GM12878 (cell line): ENCODE measurements at regions not wholly inside any gene's neighbourhood (a gene's known extent, or its start where the extent isn't known, plus 50 kb on each side); places are given as distances from the start of the nearest gene placed in this dataset.

Experiments
- ATAC-seq: fragments of 200-7000 bp; cut with Tn5 transposase; 3 replicates; pipeline ENCODE4 v1.9.1; 2020; ENCODE audit warnings: mild to moderate bottlenecking, moderate library complexity
- BruUV-seq: library from RNA; stranded (reverse); fragments of 400-500 nt; replicated peaks from 2 replicates; lab custom pipeline; 2021; lab: Mats Ljungman, UMichigan
- CTCF ChIA-PET: fragments of 300-600 bp; sonication (Branson Sonifier 250); formaldehyde crosslinking; extraction: SDS; loops from one replicate; lab custom pipeline; 2021; ENCODE audit warnings: inconsistent platforms; lab: Yijun Ruan, JAX
- POLR2A ChIA-PET: fragments of 350-600 bp; formaldehyde crosslinking; extraction: SDS; loops from one replicate; lab custom pipeline; 2021; ENCODE audit warnings: inconsistent platforms; lab: Charles Lee
- RAD21 ChIA-PET: fragments of 300-600 bp; sonication (Branson Sonifier 250); formaldehyde crosslinking; loops from one replicate; lab custom pipeline; 2023; ENCODE audit warnings: antibody characterized with exemption; ENCODE audit not compliant: unreplicated experiment; lab: Charles Lee
- SMC1A ChIA-PET: fragments of 300-600 bp; sonication (Branson Sonifier 250); formaldehyde crosslinking; loops from one replicate; lab custom pipeline; 2023; ENCODE audit not compliant: unreplicated experiment, uncharacterized antibody; lab: Charles Lee
- DNase-seq: peaks from one replicate; pipeline ENCODE4 v3.0.0-alpha.2; 2011; ENCODE audit warnings: low read depth, low spot score
- FAIRE-seq: peaks from 3 replicates; lab custom pipeline; 2011; peaks lifted over from hg19 to GRCh38; lab: Jason Lieb, UNC
- H2AFZ ChIP-seq: 2 replicates; pipeline ENCODE4 v1.6.0; 2011; ENCODE audit warnings: low read depth, low read length, control low read depth; ENCODE audit not compliant: control insufficient read depth
- H3K27ac ChIP-seq: 2 replicates; pipeline ENCODE4 v1.5.1; 2011; ENCODE audit warnings: control low read depth; ENCODE audit not compliant: control insufficient read depth, insufficient read depth
- H3K27me3 ChIP-seq, 2 experiments: replicated peaks in 1 of 2; 2 replicates each; pipeline versions ENCODE4 v1.6.0 to v1.6.1; 2011; ENCODE audit warnings: low read length in 1 of 2; ENCODE audit not compliant: control insufficient read depth in 2 of 2, insufficient read depth in 2 of 2
- H3K36me3 ChIP-seq, 2 experiments: 2 replicates each; pipeline ENCODE4 v1.5.1; 2011; ENCODE audit warnings: low read length in 1 of 2; ENCODE audit not compliant: control insufficient read depth in 2 of 2, insufficient read depth in 2 of 2
- H3K4me1 ChIP-seq: 2 replicates; pipeline ENCODE4 v1.6.1; 2011; ENCODE audit warnings: mild to moderate bottlenecking, low read length, moderate library complexity, mixed read lengths; ENCODE audit not compliant: control insufficient read depth, insufficient read depth
- H3K4me2 ChIP-seq: 2 replicates; pipeline ENCODE4 v1.6.0; 2011; ENCODE audit warnings: control low read depth; ENCODE audit not compliant: control insufficient read depth, insufficient read depth
- H3K4me3 ChIP-seq: fragments of 200-600 bp; sonication (generic); 2 replicates; pipeline ENCODE4 v1.5.1; 2016
- H3K79me2 ChIP-seq: 2 replicates; pipeline ENCODE4 v1.6.0; 2011; ENCODE audit warnings: low read length; ENCODE audit not compliant: control insufficient read depth, insufficient read depth
- H3K9ac ChIP-seq: 2 replicates; pipeline ENCODE4 v1.8.0; 2011; ENCODE audit warnings: low read length, control low read depth, mixed read lengths; ENCODE audit not compliant: control insufficient read depth, insufficient read depth
- H3K9me3 ChIP-seq: replicated peaks from 3 replicates; pipeline ENCODE4 v1.5.1; 2011; ENCODE audit warnings: mild to moderate bottlenecking, low read length; ENCODE audit not compliant: control insufficient read depth, insufficient read depth
- H4K20me1 ChIP-seq: 2 replicates; pipeline ENCODE4 v1.6.0; 2011; ENCODE audit not compliant: control insufficient read depth, insufficient read depth
- CREB1 ChIP-seq: IDR thresholded peaks from 2 replicates; pipeline ENCODE4 v1.6.1; 2012; ENCODE audit warnings: low read depth, mild to moderate bottlenecking, inconsistent platforms
- ESRRA ChIP-seq: IDR thresholded peaks from 2 replicates; pipeline ENCODE4 v1.6.1; 2012; ENCODE audit warnings: mild to moderate bottlenecking, low read length, improper control_type of control experiment
- KDM1A ChIP-seq: fragments of 200-600 bp; sonication (generic); IDR thresholded peaks from 2 replicates; pipeline ENCODE4 v1.6.1; 2016; ENCODE audit warnings: borderline replicate concordance
- NR2C1 ChIP-seq: fragments of 450-650 bp; IDR thresholded peaks from 2 replicates; pipeline ENCODE4 v1.6.1; 2017; ENCODE audit warnings: antibody characterized with exemption, mild to moderate bottlenecking, moderate library complexity
- PAX5 ChIP-seq: IDR thresholded peaks from 2 replicates; pipeline ENCODE4 v1.6.1; 2011; ENCODE audit warnings: low read depth, low read length, borderline replicate concordance
- POLR2AphosphoS5 ChIP-seq: IDR thresholded peaks from 2 replicates; pipeline ENCODE4 v1.6.1; 2011; ENCODE audit warnings: mild to moderate bottlenecking, low read length, inconsistent platforms
- SMAD1 ChIP-seq: fragments of 450-650 bp; IDR thresholded peaks from 2 replicates; pipeline ENCODE4 v1.6.1; 2018; ENCODE audit warnings: mild to moderate bottlenecking, low read depth; ENCODE audit not compliant: partially characterized antibody
- SREBF2 ChIP-seq: IDR thresholded peaks from 2 replicates; pipeline ENCODE4 v1.6.1; 2012; ENCODE audit warnings: mild to moderate bottlenecking, low read length
- TARDBP ChIP-seq: IDR thresholded peaks from 2 replicates; pipeline ENCODE4 v1.6.1; 2016; ENCODE audit warnings: borderline replicate concordance
- YY1 ChIP-seq: IDR thresholded peaks from 2 replicates; pipeline ENCODE4 v1.6.1; 2011; ENCODE audit warnings: low read depth, mild to moderate bottlenecking, low read length
- WGBS: methylation state at CpG from one replicate; pipeline ENCODE4 v1.1.6; 2016; ENCODE audit warnings: low lambda C conversion rate; ENCODE audit not compliant: insufficient replicate concordance, insufficient coverage; ENCODE audit errors: missing lambda C conversion rate; 5-methylcytosine and 5-hydroxymethylcytosine counted together
- in situ Hi-C: fragments of 300-500 bp; cut with MboI; formaldehyde crosslinking; loops from 9 replicates; pipeline ENCODE4 v1.14.3; 2018; ENCODE audit warnings: mixed read lengths
- intact Hi-C: fragments of 100-400 bp; cut with micrococcal nuclease; formaldehyde crosslinking; loops from one replicate; pipeline ENCODE4 v1.14.2; 2022; ENCODE audit not compliant: unreplicated experiment
- TF ChIP-seq, protein P1 (sequence below): IDR thresholded peaks from 2 replicates; pipeline ENCODE4 v1.6.1; 2012; ENCODE audit warnings: improper control_type of control experiment, low read depth, low read length; ENCODE audit not compliant: insufficient replicate concordance
- TF ChIP-seq, protein P2 (sequence below): fragments of 450-650 bp; formaldehyde crosslinking; IDR thresholded peaks from 2 replicates; pipeline ENCODE4 v1.5.0; 2022; ENCODE audit warnings: mild to moderate bottlenecking, missing genetic modification characterization
- TF ChIP-seq, protein P3 (sequence below): IDR thresholded peaks from 2 replicates; pipeline ENCODE4 v1.6.1; 2011; ENCODE audit warnings: low read depth, low read length, improper control_type of control experiment, borderline replicate concordance
- TF ChIP-seq, protein P4 (sequence below): fragments of 450-650 bp; IDR thresholded peaks from 2 replicates; pipeline ENCODE4 v1.6.1; 2017; ENCODE audit warnings: antibody characterized with exemption, mild to moderate bottlenecking, moderate library complexity

DNA sequence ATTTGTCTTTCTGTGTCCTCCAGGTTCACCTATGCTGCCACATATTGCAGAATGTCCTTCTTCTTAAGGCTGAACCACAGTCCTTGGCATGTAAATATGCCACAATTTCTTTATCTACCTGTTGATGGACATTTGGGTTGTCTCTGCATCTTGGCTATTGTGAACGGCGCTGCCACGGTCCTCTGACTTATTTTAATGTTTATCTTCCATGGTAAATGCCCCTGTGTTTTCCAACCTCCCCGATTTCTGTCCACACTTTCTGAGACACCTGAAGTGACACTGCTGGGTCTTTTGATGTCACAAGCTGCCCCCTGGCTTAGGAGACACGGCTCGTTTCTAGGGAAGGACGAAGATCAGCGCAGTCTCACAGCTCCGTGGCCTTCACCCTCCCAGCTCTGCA is 128.3 kb upstream of the PDE10A start:
- whole genome bisulfite sequencing = 26% methylated on average over 9 of the region's 9 CpGs
- Histone ChIP-seq H3K36me3 (no peaks in the 10 kb centered on the region), H2AFZ (no peak overlapping the region), H3K79me2 (no peaks in the 10 kb centered on the region), H3K27ac (no peak overlapping the region), H3K9me3 (no peaks in the 10 kb centered on the region), H3K4me1 (no peaks in the 10 kb centered on the region), H4K20me1 (no peaks in the 10 kb centered on the region), H3K4me2 (no peak overlapping the region), H3K9ac (no peak overlapping the region), H3K27me3 (no peaks in the 10 kb centered on the region), H3K4me3 (no peak overlapping the region)
- ChIA-PET RAD21 (no interaction called here), CTCF (no interaction called here), SMC1A (no interaction called here), POLR2A (no interaction called here)
- no TSS peak for BruUV-seq
- in situ Hi-C loops = no loop called here
- ATAC-seq (no peak), FAIRE-seq (no peak), DNase-seq (no peak)
- intact Hi-C loops = no loop called here
- TF ChIP-seq NR2C1 (no peak), TARDBP (no peak), KDM1A (no peak), CREB1 (no peak), YY1 (no peak), SREBF2 (no peak), SMAD1 (no peak), ESRRA (no peak), POLR2AphosphoS5 (no peak), PAX5 (no peak)
- TF ChIP-seq, protein P1, sequence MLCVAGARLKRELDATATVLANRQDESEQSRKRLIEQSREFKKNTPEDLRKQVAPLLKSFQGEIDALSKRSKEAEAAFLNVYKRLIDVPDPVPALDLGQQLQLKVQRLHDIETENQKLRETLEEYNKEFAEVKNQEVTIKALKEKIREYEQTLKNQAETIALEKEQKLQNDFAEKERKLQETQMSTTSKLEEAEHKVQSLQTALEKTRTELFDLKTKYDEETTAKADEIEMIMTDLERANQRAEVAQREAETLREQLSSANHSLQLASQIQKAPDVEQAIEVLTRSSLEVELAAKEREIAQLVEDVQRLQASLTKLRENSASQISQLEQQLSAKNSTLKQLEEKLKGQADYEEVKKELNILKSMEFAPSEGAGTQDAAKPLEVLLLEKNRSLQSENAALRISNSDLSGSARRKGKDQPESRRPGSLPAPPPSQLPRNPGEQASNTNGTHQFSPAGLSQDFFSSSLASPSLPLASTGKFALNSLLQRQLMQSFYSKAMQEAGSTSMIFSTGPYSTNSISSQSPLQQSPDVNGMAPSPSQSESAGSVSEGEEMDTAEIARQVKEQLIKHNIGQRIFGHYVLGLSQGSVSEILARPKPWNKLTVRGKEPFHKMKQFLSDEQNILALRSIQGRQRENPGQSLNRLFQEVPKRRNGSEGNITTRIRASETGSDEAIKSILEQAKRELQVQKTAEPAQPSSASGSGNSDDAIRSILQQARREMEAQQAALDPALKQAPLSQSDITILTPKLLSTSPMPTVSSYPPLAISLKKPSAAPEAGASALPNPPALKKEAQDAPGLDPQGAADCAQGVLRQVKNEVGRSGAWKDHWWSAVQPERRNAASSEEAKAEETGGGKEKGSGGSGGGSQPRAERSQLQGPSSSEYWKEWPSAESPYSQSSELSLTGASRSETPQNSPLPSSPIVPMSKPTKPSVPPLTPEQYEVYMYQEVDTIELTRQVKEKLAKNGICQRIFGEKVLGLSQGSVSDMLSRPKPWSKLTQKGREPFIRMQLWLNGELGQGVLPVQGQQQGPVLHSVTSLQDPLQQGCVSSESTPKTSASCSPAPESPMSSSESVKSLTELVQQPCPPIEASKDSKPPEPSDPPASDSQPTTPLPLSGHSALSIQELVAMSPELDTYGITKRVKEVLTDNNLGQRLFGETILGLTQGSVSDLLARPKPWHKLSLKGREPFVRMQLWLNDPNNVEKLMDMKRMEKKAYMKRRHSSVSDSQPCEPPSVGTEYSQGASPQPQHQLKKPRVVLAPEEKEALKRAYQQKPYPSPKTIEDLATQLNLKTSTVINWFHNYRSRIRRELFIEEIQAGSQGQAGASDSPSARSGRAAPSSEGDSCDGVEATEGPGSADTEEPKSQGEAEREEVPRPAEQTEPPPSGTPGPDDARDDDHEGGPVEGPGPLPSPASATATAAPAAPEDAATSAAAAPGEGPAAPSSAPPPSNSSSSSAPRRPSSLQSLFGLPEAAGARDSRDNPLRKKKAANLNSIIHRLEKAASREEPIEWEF = no peak
- TF ChIP-seq, protein P2, sequence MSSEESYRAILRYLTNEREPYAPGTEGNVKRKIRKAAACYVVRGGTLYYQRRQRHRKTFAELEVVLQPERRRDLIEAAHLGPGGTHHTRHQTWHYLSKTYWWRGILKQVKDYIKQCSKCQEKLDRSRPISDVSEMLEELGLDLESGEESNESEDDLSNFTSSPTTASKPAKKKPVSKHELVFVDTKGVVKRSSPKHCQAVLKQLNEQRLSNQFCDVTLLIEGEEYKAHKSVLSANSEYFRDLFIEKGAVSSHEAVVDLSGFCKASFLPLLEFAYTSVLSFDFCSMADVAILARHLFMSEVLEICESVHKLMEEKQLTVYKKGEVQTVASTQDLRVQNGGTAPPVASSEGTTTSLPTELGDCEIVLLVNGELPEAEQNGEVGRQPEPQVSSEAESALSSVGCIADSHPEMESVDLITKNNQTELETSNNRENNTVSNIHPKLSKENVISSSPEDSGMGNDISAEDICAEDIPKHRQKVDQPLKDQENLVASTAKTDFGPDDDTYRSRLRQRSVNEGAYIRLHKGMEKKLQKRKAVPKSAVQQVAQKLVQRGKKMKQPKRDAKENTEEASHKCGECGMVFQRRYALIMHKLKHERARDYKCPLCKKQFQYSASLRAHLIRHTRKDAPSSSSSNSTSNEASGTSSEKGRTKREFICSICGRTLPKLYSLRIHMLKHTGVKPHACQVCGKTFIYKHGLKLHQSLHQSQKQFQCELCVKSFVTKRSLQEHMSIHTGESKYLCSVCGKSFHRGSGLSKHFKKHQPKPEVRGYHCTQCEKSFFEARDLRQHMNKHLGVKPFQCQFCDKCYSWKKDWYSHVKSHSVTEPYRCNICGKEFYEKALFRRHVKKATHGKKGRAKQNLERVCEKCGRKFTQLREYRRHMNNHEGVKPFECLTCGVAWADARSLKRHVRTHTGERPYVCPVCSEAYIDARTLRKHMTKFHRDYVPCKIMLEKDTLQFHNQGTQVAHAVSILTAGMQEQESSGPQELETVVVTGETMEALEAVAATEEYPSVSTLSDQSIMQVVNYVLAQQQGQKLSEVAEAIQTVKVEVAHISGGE (CRISPR knock-in tag) = no peak
- TF ChIP-seq, protein P3, sequence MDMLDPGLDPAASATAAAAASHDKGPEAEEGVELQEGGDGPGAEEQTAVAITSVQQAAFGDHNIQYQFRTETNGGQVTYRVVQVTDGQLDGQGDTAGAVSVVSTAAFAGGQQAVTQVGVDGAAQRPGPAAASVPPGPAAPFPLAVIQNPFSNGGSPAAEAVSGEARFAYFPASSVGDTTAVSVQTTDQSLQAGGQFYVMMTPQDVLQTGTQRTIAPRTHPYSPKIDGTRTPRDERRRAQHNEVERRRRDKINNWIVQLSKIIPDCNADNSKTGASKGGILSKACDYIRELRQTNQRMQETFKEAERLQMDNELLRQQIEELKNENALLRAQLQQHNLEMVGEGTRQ = no peak
- TF ChIP-seq, protein P4, sequence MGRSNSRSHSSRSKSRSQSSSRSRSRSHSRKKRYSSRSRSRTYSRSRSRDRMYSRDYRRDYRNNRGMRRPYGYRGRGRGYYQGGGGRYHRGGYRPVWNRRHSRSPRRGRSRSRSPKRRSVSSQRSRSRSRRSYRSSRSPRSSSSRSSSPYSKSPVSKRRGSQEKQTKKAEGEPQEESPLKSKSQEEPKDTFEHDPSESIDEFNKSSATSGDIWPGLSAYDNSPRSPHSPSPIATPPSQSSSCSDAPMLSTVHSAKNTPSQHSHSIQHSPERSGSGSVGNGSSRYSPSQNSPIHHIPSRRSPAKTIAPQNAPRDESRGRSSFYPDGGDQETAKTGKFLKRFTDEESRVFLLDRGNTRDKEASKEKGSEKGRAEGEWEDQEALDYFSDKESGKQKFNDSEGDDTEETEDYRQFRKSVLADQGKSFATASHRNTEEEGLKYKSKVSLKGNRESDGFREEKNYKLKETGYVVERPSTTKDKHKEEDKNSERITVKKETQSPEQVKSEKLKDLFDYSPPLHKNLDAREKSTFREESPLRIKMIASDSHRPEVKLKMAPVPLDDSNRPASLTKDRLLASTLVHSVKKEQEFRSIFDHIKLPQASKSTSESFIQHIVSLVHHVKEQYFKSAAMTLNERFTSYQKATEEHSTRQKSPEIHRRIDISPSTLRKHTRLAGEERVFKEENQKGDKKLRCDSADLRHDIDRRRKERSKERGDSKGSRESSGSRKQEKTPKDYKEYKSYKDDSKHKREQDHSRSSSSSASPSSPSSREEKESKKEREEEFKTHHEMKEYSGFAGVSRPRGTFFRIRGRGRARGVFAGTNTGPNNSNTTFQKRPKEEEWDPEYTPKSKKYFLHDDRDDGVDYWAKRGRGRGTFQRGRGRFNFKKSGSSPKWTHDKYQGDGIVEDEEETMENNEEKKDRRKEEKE = no peak
